ENCODE measurements at regions not wholly inside any gene's neighbourhood (a gene's known extent, or its start where the extent isn't known, plus 50 kb on each side); places are given as distances from the start of the nearest gene placed in this dataset.
"Not testable (repeated sequence)": the region's sequence is repeated elsewhere in the genome, so short reads cannot be mapped to it uniquely, and the experiment has no call there.

DNA sequence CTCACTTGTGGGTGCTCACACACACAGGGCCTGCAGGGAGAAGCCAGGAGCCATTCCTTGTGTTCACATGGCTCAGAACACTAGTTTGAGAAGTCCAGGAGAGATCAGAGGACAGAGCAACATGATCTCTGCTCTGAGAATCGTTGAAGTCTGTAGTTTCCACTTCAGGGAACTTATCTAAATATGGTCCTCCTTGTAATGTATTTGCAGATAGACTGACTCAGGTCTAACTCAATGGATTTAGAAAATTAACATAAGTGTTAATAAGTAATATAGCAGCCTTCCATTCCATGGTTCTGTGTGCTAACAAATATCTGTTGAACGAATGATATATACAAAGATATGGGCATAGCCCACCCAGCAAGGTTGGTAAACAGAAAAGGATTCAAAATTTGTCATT lies 119.8 kb upstream of the STARD13 start:
- no peaks in the 10 kb centered on the region for H3K36me3 ChIP-seq
- no peaks in the 10 kb centered on the region for H3K9me3 ChIP-seq
- no peaks in the 10 kb centered on the region for H3K27me3 ChIP-seq
- H3K4me1 ChIP-seq (ENCODE audit: control insufficient read depth in 1 of 2, insufficient read depth in 1 of 2, low read depth in 1 of 2, low read length in 1 of 2), result no peaks in the 10 kb centered on the region
- no peak overlapping the region for H3K27ac ChIP-seq
- H3K4me3 ChIP-seq (ENCODE audit: low read depth in 1 of 2, low read length in 1 of 2), result no peak overlapping the region
- no peak for TF ChIP-seq CTCF (IDR thresholded peaks at IDR 0.05)

GRCh38 chr13:33409673-33410510 lies 124.3 kb upstream of the STARD13 start:
- H3K36me3 ChIP-seq, result no peaks in the 10 kb centered on the region
- H3K4me1 ChIP-seq (ENCODE audit: control insufficient read depth in 1 of 2, insufficient read depth in 1 of 2, low read depth in 1 of 2, low read length in 1 of 2), result no peaks in the 10 kb centered on the region
- H3K9me3 ChIP-seq, result no peaks in the 10 kb centered on the region
- H3K27me3 ChIP-seq, result no peaks in the 10 kb centered on the region
- no peak overlapping the region for H3K4me3 ChIP-seq (ENCODE audit: low read depth in 1 of 2, low read length in 1 of 2)
- TF ChIP-seq CTCF (IDR thresholded peaks at IDR 0.05), result no peak
- no peak overlapping the region for H3K27ac ChIP-seq

DNA sequence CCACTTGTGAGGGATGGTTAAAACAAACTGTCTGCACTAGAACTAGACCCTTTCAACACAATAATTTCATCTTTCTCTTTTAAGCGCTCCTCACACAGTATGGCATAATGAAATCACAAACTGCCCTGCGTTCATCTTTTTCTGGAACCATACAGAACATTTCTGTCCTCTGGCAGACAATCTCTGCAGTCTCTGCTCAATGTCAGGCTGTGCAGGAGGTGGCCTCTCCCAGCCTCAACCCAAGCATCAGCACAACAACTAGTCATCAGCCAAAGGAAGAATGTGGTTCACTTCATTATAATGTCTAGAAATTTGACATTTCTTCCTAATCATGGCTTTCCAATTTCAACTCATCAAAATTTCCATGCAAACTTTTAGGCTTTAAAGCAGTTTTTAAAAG lies 125.1 kb upstream of the STARD13 start:
- Histone ChIP-seq H3K9me3 (no peaks in the 10 kb centered on the region), H3K4me3 (ENCODE audit: low read depth in 1 of 2, low read length in 1 of 2) (no peak overlapping the region), H3K36me3 (no peaks in the 10 kb centered on the region), H3K27ac (no peak overlapping the region), H3K27me3 (no peaks in the 10 kb centered on the region), H3K4me1 (ENCODE audit: control insufficient read depth in 1 of 2, insufficient read depth in 1 of 2, low read depth in 1 of 2, low read length in 1 of 2) (no peaks in the 10 kb centered on the region)
- no peak for TF ChIP-seq CTCF (IDR thresholded peaks at IDR 0.05)

GRCh38 chr13:33411312-33411711 lies 125.8 kb upstream of the STARD13 start:
- no peaks in the 10 kb centered on the region for H3K27me3 ChIP-seq

GRCh38 chr13:33415822-33416221 lies 130.3 kb upstream of the STARD13 start:
- no peaks in the 10 kb centered on the region for H3K27me3 ChIP-seq

More at GRCh38 chr13:33411312-33411711, 125.8 kb upstream of the STARD13 start:
- Histone ChIP-seq H3K9me3 (no peaks in the 10 kb centered on the region), H3K4me3 (ENCODE audit: low read depth in 1 of 2, low read length in 1 of 2) (no peak overlapping the region), H3K4me1 (ENCODE audit: control insufficient read depth in 1 of 2, insufficient read depth in 1 of 2, low read depth in 1 of 2, low read length in 1 of 2) (no peaks in the 10 kb centered on the region), H3K36me3 (no peaks in the 10 kb centered on the region), H3K27ac (no peak overlapping the region)
- no peak for TF ChIP-seq CTCF (IDR thresholded peaks at IDR 0.05)

GRCh38 chr13:33418224-33418953 lies 132.8 kb upstream of the STARD13 start:
- not testable (repeated sequence) for H3K36me3 ChIP-seq; H3K27ac ChIP-seq; H3K4me1 ChIP-seq (ENCODE audit: control insufficient read depth in 1 of 2, insufficient read depth in 1 of 2, low read depth in 1 of 2, low read length in 1 of 2); H3K27me3 ChIP-seq; H3K4me3 ChIP-seq (ENCODE audit: low read depth in 1 of 2, low read length in 1 of 2); H3K9me3 ChIP-seq

More at GRCh38 chr13:33415822-33416221, 130.3 kb upstream of the STARD13 start:
- H3K4me1 ChIP-seq (ENCODE audit: control insufficient read depth in 1 of 2, insufficient read depth in 1 of 2, low read depth in 1 of 2, low read length in 1 of 2), result no peaks in the 10 kb centered on the region
- H3K36me3 ChIP-seq, result no peaks in the 10 kb centered on the region
- no peaks in the 10 kb centered on the region for H3K9me3 ChIP-seq
- no peak for TF ChIP-seq CTCF (IDR thresholded peaks at IDR 0.05)
- no peak overlapping the region for H3K4me3 ChIP-seq (ENCODE audit: low read depth in 1 of 2, low read length in 1 of 2)
- no peak overlapping the region for H3K27ac ChIP-seq

DNA sequence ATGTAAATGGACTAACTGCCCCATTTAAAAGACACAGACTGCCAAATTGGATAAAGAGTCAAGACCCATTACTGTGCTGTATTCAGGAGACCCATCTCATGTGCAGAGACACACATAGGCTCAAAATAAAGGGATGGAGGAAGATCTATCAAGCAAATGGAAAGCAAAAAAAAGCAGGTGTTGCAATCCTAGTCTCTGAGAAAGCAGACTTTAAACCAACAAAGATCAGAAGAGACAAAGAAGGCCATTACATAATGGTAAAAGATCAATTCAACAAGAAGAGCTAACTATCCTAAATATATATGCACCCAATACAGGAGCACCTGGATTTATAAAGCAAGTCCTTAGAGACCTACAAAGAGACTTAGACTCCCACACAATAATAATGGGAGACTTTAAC lies 134.6 kb upstream of the STARD13 start:
- H3K4me1 ChIP-seq (ENCODE audit: control insufficient read depth in 1 of 2, insufficient read depth in 1 of 2, low read depth in 1 of 2, low read length in 1 of 2); H3K36me3 ChIP-seq; H3K27ac ChIP-seq; H3K4me3 ChIP-seq (ENCODE audit: low read depth in 1 of 2, low read length in 1 of 2); H3K9me3 ChIP-seq; H3K27me3 ChIP-seq: not testable (repeated sequence)

Data from neutrophil (primary cell).